ENCODE measurements at regions not wholly inside any gene's neighbourhood (a gene's known extent, or its start where the extent isn't known, plus 50 kb on each side); places are given as distances from the start of the nearest gene placed in this dataset.

DNA sequence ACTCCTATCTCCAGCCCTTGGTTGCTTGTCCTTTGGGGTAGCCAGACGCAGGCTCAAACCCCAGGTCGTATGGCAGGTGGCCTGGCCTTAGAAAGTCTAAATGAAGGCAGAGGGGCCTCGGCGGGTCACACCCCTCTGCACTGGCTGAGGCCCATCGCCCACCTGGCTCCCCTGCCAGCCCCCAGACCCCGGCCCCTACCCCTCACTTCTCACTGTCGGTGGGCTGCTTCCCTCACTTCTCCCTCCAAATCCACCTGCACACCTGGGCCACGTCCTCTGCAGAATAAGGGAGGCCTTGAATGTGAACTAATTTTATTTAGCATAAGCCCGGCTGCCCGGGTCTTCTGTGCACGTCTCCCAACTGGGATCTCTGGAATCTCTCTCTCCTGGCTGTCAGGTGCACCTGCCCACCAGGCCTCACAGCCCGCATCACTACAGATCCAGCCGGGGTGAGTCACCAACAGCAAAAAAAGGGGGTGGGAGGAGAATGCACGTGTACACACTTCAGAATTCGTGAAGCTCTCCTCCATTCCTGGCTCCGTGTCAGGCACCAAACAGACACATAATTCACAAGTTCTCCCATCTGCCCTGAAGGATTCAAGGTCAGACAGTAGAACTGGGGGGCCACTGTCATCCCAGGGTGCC, 107.5 kb upstream of the SIM2 start:
- H3K4me3 ChIP-seq (ENCODE audit: low read depth, low read length, poor library complexity, severe bottlenecking), result no peak overlapping the region
- ChIA-PET CTCF (interaction anchor here (0.5 kb wide), 1 partner anchor 39 kb away, joined by 5 read pairs; no protein-coding TSS in a partner anchor), POLR2A (ENCODE audit: low non-redundant PET) (no interaction called here)
- H3K27me3 ChIP-seq (replicated peaks; ENCODE audit: insufficient read depth, low read depth, low read length, poor library complexity), result no peaks in the 10 kb centered on the region
- intact Hi-C loops (cut with micrococcal nuclease; ENCODE audit: unreplicated experiment), result no loop called here
- no peaks in the 10 kb centered on the region for H3K9me3 ChIP-seq (ENCODE audit: low read depth, low read length, poor library complexity, severe bottlenecking)
- no TSS peak for BruUV-seq (replicated peaks)
- peaks cover 8% of the 10 kb centered on the region for H3K4me1 ChIP-seq (ENCODE audit: insufficient read depth, low read length, poor library complexity, severe bottlenecking)
- H3K27ac ChIP-seq (ENCODE audit: low read depth, low read length, poor library complexity, severe bottlenecking), result no peak overlapping the region
- no peak for DNase-seq (ENCODE audit: low spot score)
- H3K36me3 ChIP-seq (ENCODE audit: insufficient read depth, low read length, poor library complexity, severe bottlenecking), result no peaks in the 10 kb centered on the region
- TF ChIP-seq, protein P1, sequence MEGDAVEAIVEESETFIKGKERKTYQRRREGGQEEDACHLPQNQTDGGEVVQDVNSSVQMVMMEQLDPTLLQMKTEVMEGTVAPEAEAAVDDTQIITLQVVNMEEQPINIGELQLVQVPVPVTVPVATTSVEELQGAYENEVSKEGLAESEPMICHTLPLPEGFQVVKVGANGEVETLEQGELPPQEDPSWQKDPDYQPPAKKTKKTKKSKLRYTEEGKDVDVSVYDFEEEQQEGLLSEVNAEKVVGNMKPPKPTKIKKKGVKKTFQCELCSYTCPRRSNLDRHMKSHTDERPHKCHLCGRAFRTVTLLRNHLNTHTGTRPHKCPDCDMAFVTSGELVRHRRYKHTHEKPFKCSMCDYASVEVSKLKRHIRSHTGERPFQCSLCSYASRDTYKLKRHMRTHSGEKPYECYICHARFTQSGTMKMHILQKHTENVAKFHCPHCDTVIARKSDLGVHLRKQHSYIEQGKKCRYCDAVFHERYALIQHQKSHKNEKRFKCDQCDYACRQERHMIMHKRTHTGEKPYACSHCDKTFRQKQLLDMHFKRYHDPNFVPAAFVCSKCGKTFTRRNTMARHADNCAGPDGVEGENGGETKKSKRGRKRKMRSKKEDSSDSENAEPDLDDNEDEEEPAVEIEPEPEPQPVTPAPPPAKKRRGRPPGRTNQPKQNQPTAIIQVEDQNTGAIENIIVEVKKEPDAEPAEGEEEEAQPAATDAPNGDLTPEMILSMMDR (conservative IDR thresholded peaks at IDR 0.05; ENCODE audit: low read depth, low read length), result no peak
- no peak for TF ChIP-seq EZH2 (IDR thresholded peaks at IDR 0.05; ENCODE audit: borderline replicate concordance, low read depth, low read length, poor library complexity, severe bottlenecking)

DNA sequence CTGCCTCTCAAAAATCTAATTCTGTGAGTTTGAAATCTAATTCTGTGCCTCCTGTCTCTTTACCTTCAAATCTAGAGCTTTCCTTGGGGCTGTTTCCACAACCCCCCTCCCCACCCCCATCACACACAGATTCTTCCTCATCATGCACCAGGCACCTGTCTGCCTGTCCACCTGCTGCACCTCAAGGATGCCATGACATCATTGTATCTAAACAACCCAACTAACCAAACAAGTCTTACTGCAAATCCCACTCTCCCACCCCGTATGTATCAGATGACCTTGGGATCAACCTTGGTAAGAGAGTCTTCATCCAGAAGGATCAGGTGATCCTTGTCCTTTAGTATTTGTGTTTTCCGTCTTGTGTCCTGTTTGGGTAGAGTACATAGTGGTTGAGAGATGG, 102.7 kb upstream of the SIM2 start:
- DNase-seq (ENCODE audit: low spot score), result no peak
- POLR2A ChIA-PET (ENCODE audit: low non-redundant PET), result no interaction called here
- no TSS peak for BruUV-seq (replicated peaks)
- CTCF ChIA-PET, result no interaction called here
- no peak overlapping the region for H3K27ac ChIP-seq (ENCODE audit: low read depth, low read length, poor library complexity, severe bottlenecking)
- H3K4me1 ChIP-seq (ENCODE audit: insufficient read depth, low read length, poor library complexity, severe bottlenecking), result no peaks in the 10 kb centered on the region
- intact Hi-C loops (cut with micrococcal nuclease; ENCODE audit: unreplicated experiment), result no loop called here
- no peaks in the 10 kb centered on the region for H3K27me3 ChIP-seq (replicated peaks; ENCODE audit: insufficient read depth, low read depth, low read length, poor library complexity)
- TF ChIP-seq, protein P1 (conservative IDR thresholded peaks at IDR 0.05; ENCODE audit: low read depth, low read length), result no peak
- TF ChIP-seq EZH2 (IDR thresholded peaks at IDR 0.05; ENCODE audit: borderline replicate concordance, low read depth, low read length, poor library complexity, severe bottlenecking), result no peak
- H3K36me3 ChIP-seq (ENCODE audit: insufficient read depth, low read length, poor library complexity, severe bottlenecking), result no peaks in the 10 kb centered on the region
- H3K9me3 ChIP-seq (ENCODE audit: low read depth, low read length, poor library complexity, severe bottlenecking), result peaks cover 8% of the 10 kb centered on the region
- no peak overlapping the region for H3K4me3 ChIP-seq (ENCODE audit: low read depth, low read length, poor library complexity, severe bottlenecking)

DNA sequence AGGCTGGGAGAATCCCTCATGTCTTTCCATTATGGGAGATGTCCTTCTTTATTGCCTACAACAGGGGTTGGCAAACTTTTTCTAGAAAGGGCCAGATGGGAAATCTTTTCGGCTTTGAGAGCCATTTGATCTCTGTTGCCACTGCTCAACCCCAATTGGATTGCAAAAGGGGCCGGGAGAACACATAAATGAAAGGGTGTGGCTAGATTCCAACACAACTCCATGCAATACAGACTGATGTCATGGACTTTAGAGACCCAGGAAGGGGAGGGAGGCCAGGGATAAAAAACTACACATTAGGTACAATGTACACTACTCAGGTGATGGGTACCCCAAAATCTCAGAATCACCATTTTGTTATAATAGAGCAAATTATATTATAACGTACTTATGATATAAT, 97.6 kb upstream of the SIM2 start:
- CTCF ChIA-PET, result no interaction called here

More for the DNA sequence above, 97.6 kb upstream of the SIM2 start:
- TF ChIP-seq, protein P1 (conservative IDR thresholded peaks at IDR 0.05; ENCODE audit: low read depth, low read length), result no peak
- TF ChIP-seq EZH2 (IDR thresholded peaks at IDR 0.05; ENCODE audit: borderline replicate concordance, low read depth, low read length, poor library complexity, severe bottlenecking), result no peak
- POLR2A ChIA-PET (ENCODE audit: low non-redundant PET), result no interaction called here
- H3K4me3 ChIP-seq (ENCODE audit: low read depth, low read length, poor library complexity, severe bottlenecking), result no peak overlapping the region
- H3K9me3 ChIP-seq (ENCODE audit: low read depth, low read length, poor library complexity, severe bottlenecking), result peaks cover 8% of the 10 kb centered on the region
- H3K36me3 ChIP-seq (ENCODE audit: insufficient read depth, low read length, poor library complexity, severe bottlenecking), result no peaks in the 10 kb centered on the region
- H3K27ac ChIP-seq (ENCODE audit: low read depth, low read length, poor library complexity, severe bottlenecking), result no peak overlapping the region
- DNase-seq (ENCODE audit: low spot score), result no peak
- no peaks in the 10 kb centered on the region for H3K4me1 ChIP-seq (ENCODE audit: insufficient read depth, low read length, poor library complexity, severe bottlenecking)
- intact Hi-C loops (cut with micrococcal nuclease; ENCODE audit: unreplicated experiment), result no loop called here
- BruUV-seq (replicated peaks), result no TSS peak
- H3K27me3 ChIP-seq (replicated peaks; ENCODE audit: insufficient read depth, low read depth, low read length, poor library complexity), result no peaks in the 10 kb centered on the region

Measured in A673 (cell line).